SKM-1 (cell line): ENCODE measurements at regions not wholly inside any gene's neighbourhood (a gene's known extent, or its start where the extent isn't known, plus 50 kb on each side); places are given as distances from the start of the nearest gene placed in this dataset.
"Not testable (repeated sequence)": the region's sequence is repeated elsewhere in the genome, so short reads cannot be mapped to it uniquely, and the experiment has no call there.

Source experiments
- DNase-seq: peaks from one replicate; lab custom pipeline; 2025; ENCODE audit not compliant: unreplicated experiment; lab: John Stamatoyannopoulos, UW

DNA sequence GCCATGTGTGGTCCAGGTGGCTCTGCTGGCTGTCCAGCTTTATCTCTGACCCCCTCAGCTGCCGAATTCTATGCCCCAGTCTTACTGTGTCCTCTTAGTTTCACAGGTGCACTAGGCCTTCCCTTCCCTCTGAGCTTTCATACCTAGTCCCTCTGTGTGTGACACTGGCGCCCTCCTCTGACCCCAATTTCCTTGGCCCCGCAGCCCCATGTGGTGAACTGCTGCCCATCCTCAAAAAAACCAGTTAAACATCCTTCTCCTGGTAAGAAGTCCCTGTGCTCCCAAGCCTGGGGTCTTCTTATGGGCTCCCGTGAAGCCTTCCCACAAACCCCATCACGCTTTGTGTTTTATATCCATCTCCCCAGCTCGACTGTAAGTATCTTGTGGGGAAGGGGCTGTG, 93.9 kb upstream of the TSPAN2 start:
- DNase-seq, result no peak

DNA sequence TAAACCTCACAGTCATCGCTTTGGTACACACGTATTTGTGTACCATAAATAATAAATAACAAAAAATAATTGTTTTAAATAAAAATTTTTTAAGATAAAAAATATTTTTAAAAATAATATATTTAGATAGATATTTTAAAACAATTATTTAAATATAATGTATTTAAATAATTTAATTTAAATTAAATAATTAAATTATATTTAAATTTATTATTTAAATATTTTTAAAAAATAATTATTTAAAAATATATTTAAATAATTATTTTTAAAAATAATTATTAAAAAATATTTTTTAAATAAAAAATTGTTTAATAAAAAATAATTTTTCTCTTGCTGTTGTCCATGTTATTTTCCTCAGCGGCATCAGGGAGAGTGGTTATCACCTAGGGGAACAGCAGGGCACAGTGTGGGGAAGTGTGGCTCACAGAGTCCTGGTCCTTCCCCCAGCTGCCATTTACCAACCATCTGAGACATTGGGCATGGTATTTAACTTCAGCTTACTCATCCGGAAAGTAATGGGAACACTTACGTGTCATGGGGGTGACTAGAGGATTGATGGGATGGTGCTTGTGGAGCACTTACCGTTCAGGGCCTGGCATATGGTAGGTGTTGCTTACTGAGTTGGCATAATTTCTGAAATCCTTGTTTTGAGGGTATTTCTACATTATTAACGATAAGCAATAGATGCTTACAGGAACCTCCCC, 92.9 kb upstream of the TSPAN2 start:
- no peak for DNase-seq

DNA sequence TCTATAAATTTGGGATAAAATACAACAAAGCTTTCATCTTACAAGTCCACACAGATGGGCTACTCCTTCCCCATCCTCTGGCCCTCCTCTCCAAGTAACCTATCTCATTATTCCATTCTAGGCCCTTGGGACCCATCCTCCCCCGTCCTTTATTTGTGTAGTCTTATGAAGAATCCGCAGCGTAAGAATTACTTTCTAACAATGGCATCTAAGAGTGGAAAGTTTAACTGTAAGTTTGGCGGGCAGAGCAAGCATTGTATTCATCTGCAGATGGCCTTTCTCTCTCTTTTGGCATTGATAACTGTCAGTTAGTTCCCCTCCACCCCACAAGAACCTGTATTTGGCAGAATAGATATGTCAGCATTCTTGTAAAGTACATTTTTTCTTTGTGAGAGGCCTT, 91.9 kb upstream of the TSPAN2 start:
- DNase-seq, result no peak

DNA sequence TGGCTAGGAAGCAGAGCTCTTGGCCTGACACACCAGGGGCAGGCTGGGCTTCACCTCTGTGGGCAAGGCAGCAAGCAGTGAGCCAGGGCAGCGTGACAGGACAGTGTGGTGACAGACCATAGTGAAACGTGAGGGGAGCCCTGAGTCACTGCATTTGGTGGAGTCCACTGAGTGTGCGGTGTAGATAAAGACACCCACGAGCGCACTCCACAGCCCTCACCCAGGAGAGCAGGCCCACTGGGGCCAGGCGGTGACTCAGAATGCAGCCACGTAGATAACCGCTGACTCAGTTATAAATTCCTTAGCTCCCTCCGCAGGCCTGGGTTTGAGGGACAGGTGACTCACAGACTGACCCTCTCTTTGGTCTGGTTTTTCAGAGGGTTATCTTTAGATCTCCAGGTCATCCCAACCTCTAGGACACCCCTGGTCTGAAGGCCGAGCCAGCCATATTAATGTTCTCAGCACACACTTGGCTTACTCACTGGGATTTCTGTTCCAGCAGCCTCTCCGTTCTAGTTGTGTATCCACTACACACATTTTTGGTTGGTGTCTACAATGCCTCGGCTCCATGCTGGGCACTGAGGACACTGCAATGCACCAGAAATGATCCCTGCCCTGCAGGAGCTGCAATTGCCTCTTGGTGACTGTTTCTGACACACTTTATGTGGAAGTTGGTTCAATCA, 90.2 kb upstream of the TSPAN2 start:
- no peak for DNase-seq

DNA sequence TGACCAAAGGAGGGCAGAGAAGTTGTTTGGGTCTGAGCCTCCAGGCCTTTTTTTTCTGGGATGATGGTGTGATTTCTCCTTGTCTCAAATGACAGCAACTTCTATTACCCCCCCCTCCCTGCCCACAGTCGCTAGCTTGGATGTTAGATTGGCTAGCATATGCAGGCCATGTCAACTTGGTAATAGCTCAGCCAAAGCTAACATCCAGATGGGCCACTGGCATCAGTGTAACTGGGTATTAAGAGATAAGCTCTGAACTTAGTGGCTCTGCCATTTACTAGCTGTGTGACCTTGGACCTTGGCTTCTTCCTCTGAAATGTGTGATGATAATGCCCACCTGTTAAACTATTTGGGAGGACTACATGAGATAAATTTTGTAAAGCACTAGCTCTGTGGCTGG, 86.9 kb upstream of the TSPAN2 start:
- DNase-seq, result no peak

DNA sequence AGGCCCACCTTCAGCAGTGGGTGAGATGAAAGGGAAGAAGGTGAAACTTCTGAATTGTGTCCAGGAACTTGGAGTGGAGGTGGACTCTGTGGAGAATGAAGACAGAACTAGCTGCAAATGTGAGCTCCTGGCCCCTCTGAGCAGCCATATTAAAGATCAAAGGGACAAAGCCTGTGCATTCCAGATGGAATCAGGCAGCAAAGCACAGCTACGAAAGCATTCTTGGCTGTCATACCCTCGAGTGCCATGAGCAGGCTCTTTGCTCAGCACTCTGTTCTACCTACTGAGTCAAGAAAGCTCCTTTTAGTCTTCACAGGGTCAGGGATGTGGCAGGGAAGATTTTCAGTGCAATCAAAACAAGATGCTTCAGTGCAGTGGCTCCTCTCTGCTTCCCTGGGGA, 86.3 kb upstream of the TSPAN2 start:
- DNase-seq, result no peak

DNA sequence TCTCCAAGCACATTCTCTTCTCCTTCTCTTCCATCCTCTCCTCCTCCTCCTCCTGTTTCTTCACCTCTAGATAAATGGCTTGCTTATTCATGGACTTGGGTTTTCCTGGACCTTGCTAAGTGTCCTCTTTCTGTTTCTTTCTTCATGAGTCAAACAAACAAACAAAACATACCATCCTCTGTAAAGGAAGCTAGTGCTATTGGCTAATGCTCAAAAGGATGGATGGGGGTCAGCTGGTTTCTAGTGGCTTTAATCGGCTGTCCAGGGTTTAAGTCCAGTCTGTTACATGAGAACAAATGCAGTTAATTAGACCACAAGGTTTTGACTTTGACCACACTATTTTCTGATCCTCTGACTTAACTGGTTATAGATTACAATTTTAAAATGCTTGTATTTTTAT, 83.8 kb upstream of the TSPAN2 start:
- DNase-seq, result no peak

DNA sequence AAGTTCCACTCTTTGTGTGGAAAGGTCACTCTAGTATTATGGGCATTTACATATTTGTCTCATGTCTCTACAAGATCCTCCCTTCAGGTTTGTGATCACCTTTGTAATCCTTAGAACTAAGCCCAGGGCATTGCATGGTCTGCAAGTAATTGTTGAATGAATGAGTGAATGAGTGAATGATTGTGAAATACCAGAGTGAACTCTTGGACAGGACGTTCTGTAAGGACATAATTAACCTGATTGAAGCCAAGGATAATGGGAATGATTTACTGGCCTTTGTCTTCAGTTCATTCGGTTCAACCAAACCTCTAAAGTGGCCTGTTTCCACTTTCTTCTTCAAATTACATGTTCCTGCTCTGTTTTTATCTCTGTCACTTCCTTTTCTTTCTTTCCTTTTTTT, 83.0 kb upstream of the TSPAN2 start:
- no peak for DNase-seq

DNA sequence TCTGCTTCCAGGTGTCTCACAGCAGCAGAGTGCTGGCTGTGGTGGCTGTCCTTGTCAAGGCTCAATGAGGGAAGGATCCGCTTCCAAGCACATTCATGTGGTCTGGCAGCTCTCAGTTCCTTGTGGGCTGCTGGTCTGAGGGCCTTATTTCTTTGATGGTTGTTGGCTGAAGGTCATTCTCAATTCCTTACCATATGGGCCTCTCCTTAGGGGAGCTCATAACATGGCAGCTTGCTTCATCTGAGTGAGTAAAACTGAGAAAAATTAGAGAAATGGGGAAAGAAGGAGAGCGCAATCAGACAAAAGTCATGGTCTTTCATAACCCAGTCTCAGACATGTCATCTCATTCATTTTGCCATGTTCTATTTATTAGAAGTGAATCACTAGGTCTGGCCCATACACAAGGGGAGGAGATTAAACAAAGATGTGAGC, 81.7 kb upstream of the TSPAN2 start:
- no peak for DNase-seq

DNA sequence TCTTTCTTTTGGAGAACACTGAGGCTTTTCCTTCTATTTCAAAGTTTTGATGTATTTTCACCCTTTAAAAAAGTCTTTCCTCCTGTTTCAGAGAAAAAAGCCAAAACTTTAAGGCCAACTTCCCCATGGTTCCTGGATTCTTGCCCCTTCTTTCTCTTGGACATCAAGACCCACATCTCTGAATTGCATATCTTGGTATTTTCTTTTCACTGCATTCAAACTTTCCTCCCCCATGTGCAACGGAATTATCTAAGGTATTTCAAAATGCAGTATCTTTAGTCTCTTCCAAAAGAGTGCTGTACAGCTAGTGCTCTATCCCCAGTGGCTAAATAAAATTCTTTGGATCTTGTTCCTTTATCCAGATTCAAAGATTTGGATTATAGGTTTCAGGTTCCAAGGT, 81.1 kb upstream of the TSPAN2 start:
- no peak for DNase-seq

DNA sequence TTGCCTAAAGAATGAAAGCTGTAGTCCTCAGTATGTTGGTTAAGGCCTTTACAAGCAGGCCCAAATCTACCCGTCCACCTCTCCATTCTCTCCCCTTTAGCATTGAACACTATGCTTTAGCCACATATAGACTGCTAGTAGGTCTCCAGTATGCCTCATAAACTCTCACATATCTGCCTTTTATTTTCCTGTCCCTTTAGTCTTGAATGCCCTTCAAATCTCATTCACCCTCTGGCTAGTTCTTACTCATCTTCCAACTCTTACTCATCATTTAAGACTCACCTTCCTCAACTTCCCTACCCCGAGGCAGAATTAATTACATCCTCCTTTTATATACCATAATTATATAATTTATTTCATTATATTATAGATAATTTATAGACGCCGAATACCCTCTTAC, 78.7 kb upstream of the TSPAN2 start:
- DNase-seq, result no peak

DNA sequence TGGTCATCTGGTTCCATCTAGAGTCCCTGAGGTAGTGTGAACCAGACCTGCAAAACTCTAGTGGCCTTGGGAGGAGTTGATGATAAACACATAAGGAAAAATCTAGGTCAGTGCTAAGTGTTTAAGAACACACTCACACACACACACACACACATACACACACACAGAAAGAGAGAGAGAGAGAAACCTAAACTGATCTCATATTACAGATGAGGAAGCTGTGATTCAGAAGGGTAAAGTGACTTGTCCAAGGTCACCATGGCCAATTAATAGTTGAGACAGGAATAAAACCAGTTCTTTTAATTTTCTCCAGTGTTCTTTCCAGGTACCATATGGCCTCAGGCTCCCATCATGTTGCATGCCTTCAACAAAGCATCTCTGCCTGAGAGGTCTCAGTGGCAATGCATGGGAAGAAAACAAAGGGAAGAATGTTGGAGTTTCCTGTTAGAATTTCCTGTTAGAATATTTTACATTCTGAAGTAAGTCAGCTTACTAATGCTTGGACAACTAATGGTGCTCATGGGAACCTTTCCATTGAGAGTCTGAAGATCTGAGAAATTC, 77.3 kb upstream of the TSPAN2 start:
- no peak for DNase-seq

DNA sequence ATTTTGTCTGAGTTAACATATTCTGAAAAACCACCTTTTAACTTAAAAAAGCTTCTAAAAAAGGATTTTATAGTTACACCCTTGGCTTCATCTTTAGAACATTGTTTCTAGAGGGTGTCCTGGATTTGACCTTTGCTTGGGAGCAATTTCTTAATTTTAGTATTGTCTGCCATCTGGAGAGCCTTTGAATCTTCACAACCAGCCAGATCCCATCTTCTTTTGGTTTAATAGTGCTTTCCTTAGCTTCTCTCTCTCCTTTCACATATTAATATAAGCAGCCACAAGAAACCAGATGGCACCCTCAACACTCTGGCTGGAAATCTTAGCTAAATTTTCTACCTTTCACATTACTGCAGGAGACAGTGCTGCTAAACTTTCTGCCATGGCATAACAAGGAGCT, 76.5 kb upstream of the TSPAN2 start:
- no peak for DNase-seq

DNA sequence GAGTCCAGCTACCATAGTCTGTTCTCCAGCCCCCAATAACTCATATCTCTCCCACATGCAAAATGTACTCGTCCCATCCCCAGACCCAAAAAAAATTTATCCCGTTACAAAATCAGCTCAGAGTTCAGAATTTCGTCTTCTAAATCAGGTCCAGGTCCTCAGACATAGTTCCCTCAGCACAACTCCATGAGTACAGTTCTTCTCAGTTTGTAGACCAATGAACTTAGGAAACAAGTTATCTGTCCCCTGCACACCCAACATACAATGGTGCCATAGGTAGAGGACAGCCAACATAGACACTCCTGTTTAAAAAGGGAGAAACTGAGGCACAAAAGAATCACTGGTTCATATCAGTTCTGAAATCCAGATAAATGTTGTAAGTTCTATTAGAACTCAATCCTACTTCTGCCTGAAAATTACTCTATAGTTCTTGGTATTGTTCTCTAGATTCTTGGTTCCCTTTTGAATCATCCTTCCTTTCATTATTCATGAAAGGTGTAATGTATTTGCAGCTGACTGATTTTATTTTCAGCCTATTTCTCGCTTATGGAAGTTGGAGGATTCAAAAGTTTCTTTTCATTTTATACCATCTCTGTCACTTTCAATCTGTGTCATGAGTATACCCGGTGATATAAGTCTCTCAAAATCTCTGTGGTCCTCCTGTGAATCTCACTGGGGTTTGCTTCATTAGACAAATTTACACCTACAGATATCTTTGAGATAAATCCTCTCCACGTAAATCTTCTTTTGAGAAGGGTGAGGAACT, 75.8 kb upstream of the TSPAN2 start:
- no peak for DNase-seq

DNA sequence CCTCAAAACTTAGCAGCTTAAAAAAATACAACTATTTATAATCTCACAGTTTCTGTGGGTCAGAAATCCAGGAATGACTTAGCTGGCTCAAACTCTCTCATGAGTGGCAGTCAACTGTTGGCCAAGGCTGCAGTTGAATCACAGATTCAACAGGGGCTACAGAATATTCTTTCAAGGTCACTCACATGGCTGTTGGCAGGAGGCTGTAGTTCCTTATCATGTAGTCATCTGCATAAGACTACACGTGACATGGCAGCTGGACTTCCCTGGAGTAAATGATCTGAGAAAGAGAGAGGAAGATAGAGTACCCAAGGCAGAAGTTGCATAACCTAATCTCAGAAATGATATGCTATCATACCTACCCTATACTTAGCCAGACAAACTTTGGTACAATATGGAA, 75.2 kb upstream of the TSPAN2 start:
- DNase-seq, result no peak

DNA sequence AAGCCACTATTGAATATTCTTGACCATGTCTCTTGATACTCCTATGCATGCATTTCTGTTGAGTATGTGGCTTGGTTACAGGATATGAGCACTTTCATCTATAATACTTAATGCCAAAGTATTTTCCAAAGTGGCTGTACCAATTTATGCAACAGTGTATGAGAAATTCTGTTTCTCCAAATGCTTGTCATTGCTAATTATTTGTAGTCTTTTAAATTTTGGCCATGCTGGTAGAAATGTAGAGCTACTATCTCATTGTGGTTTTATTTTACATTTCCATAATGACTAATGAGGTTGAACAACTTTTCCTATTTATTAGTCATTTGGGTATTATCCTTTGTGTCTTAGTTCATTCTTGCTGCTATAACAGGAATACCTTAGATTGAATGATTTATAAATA, 71.4 kb upstream of the TSPAN2 start:
- no peak for DNase-seq

DNA sequence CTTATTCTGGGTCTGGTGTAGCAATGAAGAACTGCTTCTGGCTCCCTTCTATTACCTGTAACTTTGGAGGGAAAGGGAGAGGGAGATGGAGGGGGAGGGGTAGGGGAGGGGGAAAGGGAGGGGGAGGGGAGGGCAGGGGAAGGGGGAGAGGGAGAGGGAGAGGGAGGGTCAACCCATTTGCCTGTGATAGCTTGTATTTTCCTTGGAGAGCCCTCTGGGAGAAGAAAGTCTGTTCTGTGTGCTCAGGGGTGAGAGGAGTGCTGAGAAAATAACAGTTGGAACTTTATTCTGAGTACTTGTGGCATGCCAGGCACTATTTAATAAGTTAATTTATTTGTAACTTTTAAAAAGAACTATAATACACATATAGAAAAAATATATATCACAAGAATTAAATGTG, 70.7 kb upstream of the TSPAN2 start:
- no peak for DNase-seq

DNA sequence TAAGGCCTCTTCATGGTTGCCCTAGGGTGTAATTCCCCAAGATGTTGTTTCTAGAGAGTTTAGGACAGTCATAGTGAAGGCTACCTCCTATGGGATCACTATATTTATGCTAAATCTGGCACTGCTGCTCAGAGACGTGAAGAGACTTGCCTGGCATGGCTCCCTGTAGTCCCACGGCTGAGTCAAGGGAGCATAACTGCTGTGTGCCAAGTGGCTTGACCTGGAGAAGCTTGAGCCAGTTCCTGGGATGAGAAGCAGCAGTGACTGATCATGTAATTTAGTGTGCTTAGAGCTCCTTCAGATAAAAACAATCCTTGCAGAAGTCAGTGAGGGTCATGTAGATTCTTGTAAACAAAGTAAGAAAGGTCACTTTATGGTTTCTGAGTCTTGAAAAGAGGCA, 68.9 kb upstream of the TSPAN2 start:
- no peak for DNase-seq

DNA sequence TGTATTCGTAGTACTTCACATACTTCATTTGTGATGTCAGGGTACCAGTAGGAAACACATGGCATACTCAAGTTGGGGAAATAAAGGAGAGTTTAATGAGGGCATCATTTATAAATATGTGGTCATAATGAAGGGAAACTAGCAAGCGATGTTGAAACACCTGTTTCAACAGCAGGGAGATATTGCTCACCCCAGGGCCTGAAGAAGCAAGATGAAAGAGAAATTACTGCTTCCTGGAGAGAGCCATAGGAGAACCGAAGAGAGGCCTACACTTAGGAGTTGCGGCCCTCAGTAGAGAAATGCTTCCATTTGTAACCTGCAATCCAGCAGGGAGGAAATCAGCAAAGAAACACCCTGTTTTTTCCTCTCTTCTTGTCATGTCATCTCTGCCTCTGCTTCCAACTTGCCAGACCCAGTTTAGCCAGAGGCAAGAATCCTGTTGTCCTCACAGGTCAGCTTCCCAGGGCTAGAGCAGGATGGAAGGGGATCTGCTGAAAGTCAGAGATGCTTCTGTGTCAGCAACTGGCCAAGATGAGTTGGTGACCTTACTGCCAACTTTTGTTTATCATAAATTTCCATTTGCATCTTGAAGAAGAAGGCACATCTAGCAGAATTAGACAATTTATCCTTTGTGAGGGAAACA, 67.6 kb upstream of the TSPAN2 start:
- DNase-seq, result no peak

DNA sequence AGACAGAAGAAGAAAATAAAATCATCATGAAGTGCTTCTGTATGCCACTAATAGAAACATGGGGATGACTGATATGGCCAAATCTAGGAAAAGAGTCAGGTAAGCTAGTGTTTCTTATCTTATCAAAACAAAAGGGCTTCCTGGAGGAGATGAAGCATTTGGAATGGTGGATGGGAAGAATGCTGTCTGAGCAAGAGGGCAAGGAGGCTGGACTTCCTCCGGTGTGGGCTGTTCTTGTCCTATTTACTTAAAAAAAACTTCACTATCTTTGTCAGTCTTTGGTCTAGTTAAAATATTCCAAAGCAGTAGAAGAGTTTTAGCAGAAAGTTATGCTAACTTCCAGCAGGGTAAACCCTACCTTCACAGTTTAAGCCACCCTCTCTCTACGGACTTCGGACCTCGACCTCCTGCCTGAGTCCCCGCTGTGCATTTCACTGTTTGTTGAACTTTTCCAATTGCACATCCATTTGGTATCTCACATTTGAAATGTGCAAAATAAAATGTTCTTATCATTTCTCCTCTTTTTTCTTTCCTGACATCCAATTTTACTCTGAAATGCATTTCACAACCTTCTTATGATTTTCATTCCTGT, 64.8 kb upstream of the TSPAN2 start:
- DNase-seq, result no peak

DNA sequence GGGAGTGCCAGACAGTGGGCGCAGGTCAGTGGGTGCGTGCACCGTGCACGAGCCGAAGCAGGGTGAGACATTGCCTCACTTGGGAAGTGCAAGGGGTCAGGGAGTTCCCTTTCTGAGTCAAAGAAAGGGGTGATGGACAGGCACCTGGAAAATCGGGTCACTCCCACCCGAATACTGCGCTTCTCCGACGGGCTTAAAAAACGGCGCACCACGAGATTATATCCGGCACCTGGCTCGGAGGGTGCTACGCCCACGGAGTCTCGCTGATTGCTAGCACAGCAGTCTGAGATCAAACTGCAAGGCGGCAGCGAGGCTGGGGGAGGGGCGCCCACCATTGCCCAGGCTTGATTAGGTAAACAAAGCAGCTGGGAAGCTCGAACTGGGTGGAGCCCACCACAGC, 58.6 kb upstream of the TSPAN2 start:
- not testable (repeated sequence) for DNase-seq
